MM.1S (cell line): ENCODE measurements at regions not wholly inside any gene's neighbourhood (a gene's known extent, or its start where the extent isn't known, plus 50 kb on each side); places are given as distances from the start of the nearest gene placed in this dataset.

ENCODE experiments used
- DNase-seq: peaks from one replicate; pipeline ENCODE4 v3.0.0-alpha.2; 2015
- H2AFZ ChIP-seq: fragments of 300-600 bp; sonication (generic); 2 replicates; pipeline ENCODE4 v1.6.0; 2016; ENCODE audit warnings: antibody characterized with exemption, low read length
- H3F3A ChIP-seq: fragments of 300-600 bp; sonication (generic); 2 replicates; pipeline ENCODE4 v1.6.1; 2016; ENCODE audit warnings: mild to moderate bottlenecking, antibody characterized with exemption, low read length, moderate library complexity, mixed read lengths; ENCODE audit not compliant: insufficient read depth
- H3K27ac ChIP-seq: fragments of 300-600 bp; sonication (generic); 2 replicates; pipeline ENCODE4 v1.5.1; 2016; ENCODE audit warnings: mild to moderate bottlenecking, low read length
- H3K27me3 ChIP-seq: fragments of 300-600 bp; sonication (generic); replicated peaks from 2 replicates; pipeline ENCODE4 v1.6.0; 2016; ENCODE audit warnings: low read length; ENCODE audit not compliant: insufficient read depth
- H3K36me3 ChIP-seq: fragments of 300-600 bp; sonication (generic); replicated peaks from 2 replicates; pipeline ENCODE4 v1.6.1; 2016; ENCODE audit warnings: mild to moderate bottlenecking, low read length, mixed read lengths; ENCODE audit not compliant: insufficient read depth
- H3K4me1 ChIP-seq: fragments of 300-600 bp; sonication (generic); 2 replicates; pipeline ENCODE4 v1.6.1; 2016; ENCODE audit warnings: low read length, mixed read lengths
- H3K4me2 ChIP-seq: fragments of 300-600 bp; sonication (generic); 2 replicates; pipeline ENCODE4 v1.6.0; 2016; ENCODE audit warnings: low read depth, low read length
- H3K4me3 ChIP-seq: fragments of 300-600 bp; sonication (generic); 2 replicates; pipeline ENCODE4 v1.5.1; 2016; ENCODE audit warnings: low read length, mixed read lengths
- H3K79me2 ChIP-seq: fragments of 300-600 bp; sonication (generic); 2 replicates; pipeline ENCODE4 v1.6.1; 2016; ENCODE audit warnings: mixed run types, low read length, mixed read lengths
- H3K9ac ChIP-seq: fragments of 300-600 bp; sonication (generic); 2 replicates; pipeline ENCODE4 v1.6.1; 2016; ENCODE audit warnings: low read length, mixed read lengths
- H3K9me2 ChIP-seq: fragments of 300-600 bp; sonication (generic); replicated peaks from 2 replicates; pipeline ENCODE4 v1.6.1; 2016; ENCODE audit warnings: mild to moderate bottlenecking, low read length, mixed read lengths; ENCODE audit not compliant: insufficient read depth
- H3K9me3 ChIP-seq: fragments of 300-600 bp; sonication (generic); replicated peaks from 2 replicates; pipeline ENCODE4 v1.6.1; 2016; ENCODE audit warnings: mild to moderate bottlenecking, low read length, mixed read lengths; ENCODE audit not compliant: insufficient read depth
- H4K20me1 ChIP-seq: fragments of 300-600 bp; sonication (generic); 2 replicates; pipeline ENCODE4 v1.6.1; 2016; ENCODE audit warnings: mild to moderate bottlenecking, low read length, moderate library complexity, mixed read lengths; ENCODE audit not compliant: insufficient read depth
- EZH2 ChIP-seq: fragments of 300-600 bp; sonication (generic); optimal IDR thresholded peaks from 2 replicates; pipeline ENCODE3; 2017; ENCODE audit warnings: low read depth, mild to moderate bottlenecking, antibody characterized with exemption, low read length, mixed read lengths
- EZH2phosphoT487 ChIP-seq: fragments of 300-600 bp; sonication (generic); IDR thresholded peaks from 2 replicates; pipeline ENCODE4 v1.6.1; 2018; ENCODE audit warnings: antibody characterized with exemption, low read length
- TF ChIP-seq, protein P1 (sequence below): fragments of 300-600 bp; sonication (generic); IDR thresholded peaks from 2 replicates; pipeline ENCODE4 v1.5.1; 2016; ENCODE audit warnings: antibody characterized with exemption, low read length, mixed read lengths

DNA sequence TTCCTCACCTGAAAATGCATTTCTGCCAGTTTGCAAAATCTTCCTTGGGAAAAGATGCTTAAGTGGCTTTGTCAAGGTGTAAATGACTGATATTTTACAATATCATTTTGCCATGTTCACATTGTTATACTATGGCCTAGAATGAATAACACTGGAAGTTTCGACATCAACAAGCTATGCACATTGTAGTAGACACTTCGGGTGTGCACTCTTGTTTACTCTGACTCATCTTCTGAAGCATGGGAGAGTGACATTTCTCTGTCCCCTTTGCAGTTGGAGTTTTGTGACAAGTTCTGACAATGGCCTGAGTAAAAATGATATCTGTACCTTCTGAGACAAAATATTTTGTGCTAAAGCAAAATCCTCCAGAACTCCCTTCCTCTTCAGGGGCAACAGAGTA, 567.0 kb upstream of the RGMA start:
- Histone ChIP-seq H2AFZ (peak overlapping the region; percentile 49), H3K4me2 (peak overlapping the region; percentile 25; the same call in 1 of the 2 replicates), H3K36me3 (no peaks in the 10 kb centered on the region), H4K20me1 (no peaks in the 10 kb centered on the region), H3K9me2 (no peaks in the 10 kb centered on the region), H3K9ac (no peak overlapping the region), H3K4me3 (no peak overlapping the region), H3K27ac (no peak overlapping the region), H3K9me3 (no peaks in the 10 kb centered on the region), H3F3A (no peaks in the 10 kb centered on the region), H3K4me1 (no peaks in the 10 kb centered on the region), H3K27me3 (no peaks in the 10 kb centered on the region), H3K79me2 (no peaks in the 10 kb centered on the region)
- TF ChIP-seq, protein P1, sequence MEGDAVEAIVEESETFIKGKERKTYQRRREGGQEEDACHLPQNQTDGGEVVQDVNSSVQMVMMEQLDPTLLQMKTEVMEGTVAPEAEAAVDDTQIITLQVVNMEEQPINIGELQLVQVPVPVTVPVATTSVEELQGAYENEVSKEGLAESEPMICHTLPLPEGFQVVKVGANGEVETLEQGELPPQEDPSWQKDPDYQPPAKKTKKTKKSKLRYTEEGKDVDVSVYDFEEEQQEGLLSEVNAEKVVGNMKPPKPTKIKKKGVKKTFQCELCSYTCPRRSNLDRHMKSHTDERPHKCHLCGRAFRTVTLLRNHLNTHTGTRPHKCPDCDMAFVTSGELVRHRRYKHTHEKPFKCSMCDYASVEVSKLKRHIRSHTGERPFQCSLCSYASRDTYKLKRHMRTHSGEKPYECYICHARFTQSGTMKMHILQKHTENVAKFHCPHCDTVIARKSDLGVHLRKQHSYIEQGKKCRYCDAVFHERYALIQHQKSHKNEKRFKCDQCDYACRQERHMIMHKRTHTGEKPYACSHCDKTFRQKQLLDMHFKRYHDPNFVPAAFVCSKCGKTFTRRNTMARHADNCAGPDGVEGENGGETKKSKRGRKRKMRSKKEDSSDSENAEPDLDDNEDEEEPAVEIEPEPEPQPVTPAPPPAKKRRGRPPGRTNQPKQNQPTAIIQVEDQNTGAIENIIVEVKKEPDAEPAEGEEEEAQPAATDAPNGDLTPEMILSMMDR: no peak
- TF ChIP-seq EZH2phosphoT487 (no peak), EZH2 (no peak)
- DNase-seq: no peak

DNA sequence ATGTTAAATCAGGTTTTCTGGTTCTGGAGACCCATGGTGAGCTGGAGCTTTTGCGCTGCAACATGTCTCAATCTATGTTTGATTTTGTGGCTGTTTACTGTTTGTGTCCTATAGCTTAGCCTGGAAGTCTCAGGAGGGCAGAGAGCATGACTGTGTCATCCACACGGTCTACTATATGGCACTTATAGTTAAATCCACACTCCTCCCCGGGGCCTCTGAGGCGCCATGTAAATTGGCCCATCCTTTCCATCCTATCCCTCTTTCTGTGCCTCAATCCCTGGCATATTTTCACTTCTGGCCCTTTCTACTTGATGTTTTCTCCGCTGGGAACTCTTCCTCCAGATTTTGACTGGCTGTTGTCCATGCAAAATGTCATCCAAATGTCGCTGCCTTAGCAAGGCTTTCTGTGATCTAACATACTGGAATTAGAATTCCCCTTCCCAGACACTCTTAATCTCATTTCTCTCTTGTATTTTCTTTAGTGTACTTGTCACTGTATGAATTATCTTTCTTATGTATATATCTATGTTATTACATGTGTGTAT, 560.8 kb upstream of the RGMA start:
- DNase-seq: no peak
- Histone ChIP-seq H3K4me2 (no peak overlapping the region), H3K79me2 (no peaks in the 10 kb centered on the region), H4K20me1 (no peaks in the 10 kb centered on the region), H3K4me1 (no peaks in the 10 kb centered on the region), H3K27ac (no peak overlapping the region), H3F3A (no peaks in the 10 kb centered on the region), H3K9me2 (no peaks in the 10 kb centered on the region), H2AFZ (no peak overlapping the region), H3K9ac (no peak overlapping the region), H3K27me3 (no peaks in the 10 kb centered on the region), H3K36me3 (no peaks in the 10 kb centered on the region), H3K4me3 (no peak overlapping the region), H3K9me3 (no peaks in the 10 kb centered on the region)
- no peak for TF ChIP-seq EZH2
- TF ChIP-seq, protein P1: no peak
- no peak for TF ChIP-seq EZH2phosphoT487

DNA sequence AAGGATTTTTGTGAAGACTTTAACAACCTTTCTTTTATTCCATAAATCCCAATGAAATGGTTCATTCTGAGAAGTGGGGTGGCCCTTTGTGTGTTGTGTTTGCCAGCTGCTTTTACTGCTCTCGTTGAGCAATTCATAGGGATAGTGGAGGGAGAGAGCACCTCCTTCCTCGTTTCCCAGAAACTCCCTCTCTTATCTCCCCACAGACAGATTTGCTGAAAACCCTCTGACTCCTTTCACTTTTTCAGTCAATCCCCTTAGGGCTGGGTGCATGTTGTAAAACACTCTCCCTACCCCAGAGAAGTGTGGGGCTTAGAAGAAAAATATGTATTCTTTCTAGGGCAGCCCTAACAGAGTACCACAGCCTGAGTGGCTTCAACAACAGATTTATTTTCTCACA, 557.2 kb upstream of the RGMA start:
- Histone ChIP-seq H3K9ac (no peak overlapping the region), H3K4me2 (no peak overlapping the region), H3K9me3 (no peaks in the 10 kb centered on the region), H3K4me1 (no peaks in the 10 kb centered on the region), H2AFZ (no peak overlapping the region), H3K27ac (no peak overlapping the region), H3K27me3 (no peaks in the 10 kb centered on the region), H3K9me2 (no peaks in the 10 kb centered on the region), H3K79me2 (no peaks in the 10 kb centered on the region), H3K36me3 (no peaks in the 10 kb centered on the region), H3F3A (no peaks in the 10 kb centered on the region), H3K4me3 (no peak overlapping the region), H4K20me1 (no peaks in the 10 kb centered on the region)
- TF ChIP-seq EZH2 (no peak), EZH2phosphoT487 (no peak)
- TF ChIP-seq, protein P1: no peak
- no peak for DNase-seq
